Bone marrow (tissue), 2 donors: ENCODE measurements at regions not wholly inside any gene's neighbourhood (a gene's known extent, or its start where the extent isn't known, plus 50 kb on each side); places are given as distances from the start of the nearest gene placed in this dataset.
A peak's percentile ranks its signal among the peaks of the same experiment; 100 is the strongest.
"Not testable (repeated sequence)": the region's sequence is repeated elsewhere in the genome, so short reads cannot be mapped to it uniquely, and the experiment has no call there.

ENCODE experiments used
- DNase-seq, 2 donors: peaks; one replicate each; lab custom pipeline; 2025; lab: John Stamatoyannopoulos, UW

DNA sequence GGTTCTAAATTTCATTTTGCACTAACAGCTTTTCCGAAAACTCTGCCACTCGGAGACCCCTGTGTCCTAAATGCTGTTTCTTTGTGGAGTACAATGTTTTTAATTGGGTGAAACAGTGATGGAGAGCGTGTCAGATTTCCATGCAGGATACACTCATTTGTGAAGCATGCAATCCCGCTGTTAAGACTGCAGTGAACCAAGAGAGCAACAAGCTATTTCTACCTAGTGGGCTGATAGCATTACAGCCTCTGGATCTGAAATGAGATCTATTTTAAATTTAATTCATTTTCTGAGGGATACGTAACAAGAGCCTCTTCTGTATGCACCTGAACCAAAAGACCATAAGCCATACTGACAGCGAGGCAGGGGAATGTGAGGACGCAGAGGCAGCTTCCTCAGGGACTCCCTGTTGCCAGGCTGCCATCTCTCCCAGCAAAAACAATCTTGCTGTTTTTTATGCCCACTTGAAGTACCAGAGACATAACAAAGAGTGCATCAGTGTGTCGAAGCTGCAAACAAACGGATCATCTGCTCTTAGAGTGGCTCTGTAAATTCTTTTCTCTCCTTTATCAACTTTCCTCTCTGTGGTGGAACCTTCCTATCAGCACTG, 199.9 kb upstream of the COX10 start:
- DNase-seq: no peak

DNA sequence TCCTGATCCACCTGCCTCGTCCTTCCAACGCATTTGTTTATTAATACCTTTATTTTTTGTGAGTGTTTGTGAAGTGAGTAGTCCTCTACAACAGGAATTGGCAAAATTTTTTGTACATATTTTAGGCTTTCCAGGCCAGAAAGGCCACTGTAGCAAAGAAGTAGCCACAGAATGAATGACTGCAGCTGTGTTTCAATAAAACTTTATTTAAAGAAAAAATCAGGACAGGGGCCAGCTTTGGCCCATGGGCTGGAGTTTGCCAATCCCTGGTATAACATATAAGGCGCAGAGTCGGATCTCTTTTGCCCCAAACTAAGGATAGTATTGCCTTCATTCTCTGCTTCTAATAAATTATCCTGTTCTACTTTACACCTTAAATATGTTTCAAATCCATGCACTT, 198.0 kb upstream of the COX10 start:
- DNase-seq: no peak

DNA sequence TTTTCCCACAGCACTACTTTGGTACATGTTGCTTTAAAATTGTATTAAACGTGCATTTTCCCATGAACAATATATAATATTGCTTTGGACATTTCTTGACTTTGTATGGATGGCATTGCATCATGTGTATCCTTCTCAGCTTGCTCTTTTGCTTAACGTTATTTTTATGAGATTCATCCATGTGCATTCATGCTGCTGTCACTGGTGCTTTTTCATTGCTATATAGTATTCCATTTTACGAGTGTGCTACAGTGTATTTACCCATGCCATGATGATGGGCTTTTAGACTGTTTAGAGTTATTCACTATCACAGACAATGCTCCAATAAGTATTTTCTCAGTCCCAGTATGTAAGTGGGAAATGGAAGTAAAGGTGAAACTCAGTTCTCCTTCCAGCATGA, 195.2 kb upstream of the COX10 start:
- no peak for DNase-seq

DNA sequence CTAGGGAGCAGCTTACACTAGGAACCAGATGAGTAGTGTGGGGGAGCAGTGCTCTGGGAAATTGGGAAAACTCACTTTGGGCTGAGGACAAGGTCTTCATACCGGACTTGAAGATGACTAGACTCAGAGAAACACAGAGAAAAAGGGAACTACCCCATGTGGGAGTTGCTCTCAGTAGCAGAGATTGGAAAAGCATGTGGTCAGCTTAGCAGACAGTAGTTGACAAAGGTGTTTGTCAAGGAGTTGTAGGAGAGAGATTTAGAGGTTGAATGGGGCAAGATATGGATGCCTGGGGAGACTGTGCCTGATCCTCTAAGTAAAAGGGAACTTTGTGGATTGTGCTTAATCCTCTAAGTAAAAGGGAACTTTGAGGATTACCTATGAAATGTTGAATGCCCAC, 194.5 kb upstream of the COX10 start:
- no peak for DNase-seq

DNA sequence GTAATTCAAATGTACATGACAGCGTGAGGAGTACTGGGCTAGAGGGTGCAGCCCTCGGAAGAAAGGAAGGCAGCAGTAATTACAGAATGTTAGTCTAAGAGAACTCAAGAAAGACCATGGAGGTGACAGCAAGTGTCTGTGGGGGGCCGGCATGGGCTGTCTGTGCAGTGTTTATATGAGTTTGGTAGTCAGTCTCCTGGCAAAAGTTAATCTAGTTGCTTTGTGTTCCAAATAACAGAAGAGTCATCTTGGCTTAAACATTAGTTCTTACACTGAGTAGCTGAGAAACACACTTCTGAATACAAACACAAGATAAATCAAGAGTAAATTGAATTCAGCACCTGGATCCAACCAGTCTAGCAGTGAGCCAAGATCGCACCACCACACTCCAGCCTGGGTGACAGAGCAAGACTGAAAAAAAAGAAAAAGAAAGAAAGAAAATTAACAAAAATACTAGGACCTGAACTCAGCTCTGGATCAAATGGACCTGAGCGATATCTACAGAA, 189.3 kb upstream of the COX10 start:
- no peak for DNase-seq

DNA sequence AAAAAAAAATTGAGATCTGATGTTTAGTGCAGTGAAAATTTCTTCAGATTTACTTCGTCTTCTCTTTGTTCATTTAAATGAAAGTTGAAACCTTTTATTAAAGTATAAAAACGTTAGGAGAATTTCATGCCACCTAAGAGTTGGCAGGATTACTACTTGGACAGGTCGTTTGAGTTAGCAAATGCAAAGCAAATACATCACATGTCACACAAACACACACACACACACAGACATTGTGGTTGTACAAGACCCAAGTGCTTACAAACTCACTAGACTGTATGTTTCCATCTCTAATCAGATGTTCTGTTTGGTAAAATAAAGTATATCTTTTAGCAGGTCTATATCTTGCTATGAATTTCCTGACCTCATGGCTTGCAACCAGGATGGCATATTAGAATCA, 185.6 kb upstream of the COX10 start:
- no peak for DNase-seq

DNA sequence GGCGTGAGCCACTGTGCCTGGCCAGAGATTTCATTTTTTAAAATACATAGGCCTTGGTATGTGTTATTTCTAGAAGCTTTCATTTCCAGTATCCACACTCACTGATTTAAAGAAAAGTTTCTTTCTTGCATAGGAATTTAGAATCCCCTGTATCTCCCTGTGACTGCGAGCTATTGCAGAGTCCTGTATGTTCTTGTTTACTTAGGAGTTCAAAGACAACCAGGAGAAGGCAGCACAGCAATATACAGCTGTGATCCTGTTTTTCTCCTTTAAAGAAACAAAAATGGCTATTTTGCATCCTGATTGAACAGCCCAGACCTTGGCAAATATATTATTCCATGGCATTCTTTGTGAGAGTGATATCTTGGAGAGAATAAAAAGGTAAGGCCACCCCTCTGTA, 185.0 kb upstream of the COX10 start:
- no peak for DNase-seq

DNA sequence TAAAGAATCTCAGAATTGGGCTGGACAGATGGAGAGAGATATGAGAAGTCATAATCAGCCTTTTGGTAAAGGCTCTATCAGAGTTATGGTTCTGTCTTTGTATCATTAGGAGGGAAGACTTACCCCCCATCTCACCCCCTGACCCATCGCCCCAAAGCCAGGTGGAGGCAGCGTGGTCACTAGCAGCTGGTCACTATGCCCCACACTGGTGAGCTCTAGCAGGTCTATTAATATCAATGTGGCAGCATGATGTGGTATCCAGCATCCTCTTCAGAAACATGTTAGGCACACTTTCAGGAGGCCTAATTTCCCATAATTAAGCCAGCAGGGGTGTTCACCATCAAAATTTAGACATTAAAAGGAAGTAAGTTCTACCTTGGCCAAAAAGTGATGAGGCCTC, 183.8 kb upstream of the COX10 start:
- DNase-seq: no peak

DNA sequence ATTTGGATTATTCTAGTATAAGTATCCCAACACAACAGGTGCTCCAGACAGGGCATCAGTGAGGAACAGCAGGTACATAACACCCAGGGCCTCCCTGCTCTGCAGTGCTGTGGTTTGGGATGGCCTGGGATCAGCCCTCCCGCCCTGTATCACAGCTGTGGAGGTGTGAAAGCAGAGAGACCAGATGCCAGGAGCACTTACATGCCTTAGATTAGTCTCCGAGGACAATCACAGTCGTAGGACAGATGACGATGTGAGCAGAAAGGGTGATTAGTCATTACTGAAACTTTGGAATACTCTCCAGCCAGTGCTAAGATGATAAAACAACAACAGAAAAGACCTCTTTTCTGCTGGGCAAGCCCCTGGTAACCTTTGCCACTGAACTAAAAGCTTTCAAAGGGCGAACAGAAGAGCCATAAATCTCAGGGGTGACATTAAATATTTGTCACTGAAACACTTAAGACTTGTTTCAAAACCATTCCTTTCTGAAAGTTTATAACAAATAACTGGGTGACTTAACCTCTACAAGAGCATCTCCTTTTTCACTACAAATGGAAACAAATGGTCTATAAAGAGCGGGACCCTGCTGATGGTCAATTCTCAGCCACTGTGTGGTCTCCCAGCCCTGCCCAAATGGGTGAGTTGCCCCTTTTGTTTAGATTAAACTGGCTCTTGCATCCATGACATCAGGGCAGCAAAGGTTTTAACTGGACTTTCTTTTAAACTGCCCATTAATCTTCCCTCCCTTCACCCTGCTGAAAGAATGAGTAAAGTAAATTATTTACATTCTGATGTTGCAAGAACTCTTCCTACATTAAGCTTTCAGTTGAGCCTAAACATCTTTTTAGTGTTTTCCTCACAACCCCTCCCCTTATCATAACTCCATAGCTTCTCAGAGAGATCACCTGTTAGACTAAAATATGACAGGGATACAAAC, 183.1 kb upstream of the COX10 start:
- no peak for DNase-seq

DNA sequence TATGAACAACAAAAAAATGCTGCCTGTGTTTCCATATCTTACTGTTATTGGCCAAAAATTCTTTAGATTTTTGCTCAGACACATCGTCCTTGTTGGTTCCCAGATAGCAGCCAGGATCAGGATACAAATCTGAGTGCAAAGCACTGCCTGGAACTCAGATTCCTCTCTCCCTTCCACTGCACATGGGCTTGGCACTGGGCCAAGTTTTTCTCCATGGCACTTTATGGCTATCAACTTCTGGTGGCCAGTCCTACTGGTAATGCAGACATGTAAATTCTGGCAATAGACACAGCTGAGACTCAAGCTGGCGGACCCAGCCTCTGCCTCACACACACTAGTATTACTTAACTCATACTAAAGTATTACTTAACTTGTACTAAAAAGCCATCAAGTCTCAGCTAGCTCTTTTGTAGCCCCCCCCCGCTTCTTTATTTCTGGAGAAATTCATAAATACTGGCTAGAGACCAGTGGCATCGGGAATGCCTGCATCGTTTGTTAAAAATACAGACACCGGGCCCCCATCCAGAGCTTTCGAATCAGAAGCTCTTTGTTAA, 181.2 kb upstream of the COX10 start:
- no peak for DNase-seq

DNA sequence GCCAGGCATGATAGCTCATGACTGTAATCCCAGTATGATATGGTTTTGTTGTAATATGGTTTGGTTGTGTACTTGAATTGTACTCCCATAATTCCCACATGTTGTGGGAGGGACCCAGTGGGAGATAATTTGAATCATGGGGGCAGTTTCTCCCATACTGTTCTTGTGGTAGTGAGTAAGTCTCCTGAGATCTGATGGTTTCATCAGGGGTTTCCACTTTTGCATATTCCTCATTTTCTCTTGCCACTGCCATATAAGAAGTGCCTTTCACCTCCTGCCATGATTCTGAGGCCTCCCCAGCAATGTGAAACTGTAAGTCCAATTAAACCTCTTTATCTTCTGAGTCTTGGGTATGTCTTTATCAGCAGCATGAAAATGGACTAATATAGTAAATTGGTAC, 160.3 kb upstream of the COX10 start:
- not testable (repeated sequence) for DNase-seq

DNA sequence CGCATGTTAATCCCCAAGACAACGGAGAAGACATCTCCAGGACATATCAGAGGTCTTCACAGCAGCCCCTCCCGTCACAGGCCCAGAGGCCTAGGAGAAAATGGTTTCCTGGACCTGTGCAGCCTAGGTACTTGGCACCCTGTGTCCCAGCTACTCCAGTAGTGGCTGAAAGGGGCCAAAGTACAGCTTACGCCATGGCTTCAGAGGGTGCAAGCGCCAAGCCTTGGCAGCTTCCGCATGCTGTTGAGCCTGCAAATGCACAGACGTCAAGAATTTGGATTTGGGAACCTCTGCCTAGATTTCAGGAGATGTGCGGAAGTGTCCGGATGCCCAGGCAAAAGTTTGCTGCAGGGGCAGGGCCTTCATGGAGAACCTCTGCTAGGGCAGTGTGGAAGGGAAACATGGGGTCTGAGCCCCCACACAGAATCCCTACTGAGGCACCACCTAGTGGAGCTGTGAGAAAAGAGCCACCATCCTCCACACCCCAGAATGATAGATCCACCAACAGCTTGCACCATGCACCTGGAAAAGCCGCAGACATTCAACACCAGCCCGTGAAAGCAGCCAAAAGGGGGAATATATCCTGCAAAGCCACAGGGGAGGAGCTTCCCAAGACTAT, 159.3 kb upstream of the COX10 start:
- DNase-seq: no peak

DNA sequence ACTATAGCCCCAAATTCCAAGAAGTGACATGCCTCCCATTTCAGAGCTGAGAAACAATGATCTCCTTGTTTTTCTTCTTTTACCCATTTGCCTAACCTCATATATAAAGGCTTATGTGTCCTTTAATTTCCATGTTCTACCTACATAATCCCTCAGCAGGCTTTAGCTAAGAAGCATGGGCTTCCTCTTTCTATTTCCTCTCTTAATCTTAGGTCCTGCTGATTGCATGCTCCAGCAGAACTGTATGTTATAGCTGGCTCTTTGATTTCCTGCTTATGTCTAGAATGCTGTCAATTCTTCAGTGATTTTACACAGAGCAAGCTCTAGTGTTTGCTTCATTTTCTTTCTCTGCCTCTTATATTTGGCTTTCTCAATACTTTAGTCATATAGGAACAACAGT, 151.7 kb upstream of the COX10 start:
- peak in 1 of 2 donors; percentile 25 for DNase-seq

DNA sequence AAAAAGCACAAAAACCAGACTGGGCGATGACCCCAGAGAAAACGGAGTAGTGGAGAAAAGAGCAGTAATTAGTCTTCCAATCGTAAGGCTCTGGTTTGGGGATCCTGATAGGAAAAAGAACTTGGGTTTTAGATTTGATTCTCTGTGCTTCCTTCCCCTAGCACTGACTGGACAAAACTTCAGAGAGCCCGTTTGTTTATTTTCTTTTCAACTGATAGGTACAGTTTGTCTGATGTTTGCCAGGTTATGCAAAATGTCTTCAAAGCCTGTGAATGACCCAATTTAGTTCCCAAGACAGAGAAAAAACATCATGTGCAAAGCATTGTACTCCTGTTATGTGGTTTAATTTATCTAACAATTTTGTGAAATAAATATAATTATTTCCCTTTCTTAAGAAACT, 151.1 kb upstream of the COX10 start:
- no peak for DNase-seq

DNA sequence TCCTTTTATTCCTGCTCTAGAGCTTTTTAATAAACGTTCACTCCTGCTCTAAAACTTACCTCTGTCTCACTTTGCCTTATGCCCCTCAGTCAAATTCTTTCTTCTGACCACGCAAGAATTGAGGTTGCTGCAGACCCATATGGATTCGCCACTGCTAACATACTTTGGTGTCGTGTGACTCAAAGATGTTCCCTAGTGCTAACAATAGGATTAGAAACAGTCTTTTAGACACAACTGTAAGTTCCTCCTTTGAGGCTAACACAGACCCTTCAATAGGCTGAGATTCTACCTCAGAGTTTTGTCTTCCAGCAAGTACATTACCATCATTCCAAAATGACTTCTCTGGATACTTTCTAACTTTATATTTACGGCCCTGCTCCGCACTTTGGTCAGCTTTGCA, 149.5 kb upstream of the COX10 start:
- no peak for DNase-seq

DNA sequence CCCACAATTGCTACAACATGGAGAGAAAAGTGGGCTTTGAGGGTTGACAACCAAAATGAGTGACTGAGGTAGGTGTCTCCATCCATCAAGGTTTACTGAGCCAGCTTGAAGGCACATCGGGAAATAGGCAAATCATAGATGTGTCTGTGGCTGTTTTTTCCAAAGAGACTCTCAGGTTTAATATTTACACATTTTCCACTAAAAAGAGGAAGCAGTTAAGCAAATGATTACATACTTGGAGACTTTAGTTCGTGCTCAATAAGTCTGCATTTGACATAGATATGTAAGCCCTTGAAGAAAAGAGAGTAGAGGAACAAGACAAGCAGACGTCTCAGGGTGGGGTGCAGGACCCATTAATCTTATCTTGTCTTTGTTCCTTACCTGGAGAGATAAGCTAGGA, 148.9 kb upstream of the COX10 start:
- DNase-seq: no peak

DNA sequence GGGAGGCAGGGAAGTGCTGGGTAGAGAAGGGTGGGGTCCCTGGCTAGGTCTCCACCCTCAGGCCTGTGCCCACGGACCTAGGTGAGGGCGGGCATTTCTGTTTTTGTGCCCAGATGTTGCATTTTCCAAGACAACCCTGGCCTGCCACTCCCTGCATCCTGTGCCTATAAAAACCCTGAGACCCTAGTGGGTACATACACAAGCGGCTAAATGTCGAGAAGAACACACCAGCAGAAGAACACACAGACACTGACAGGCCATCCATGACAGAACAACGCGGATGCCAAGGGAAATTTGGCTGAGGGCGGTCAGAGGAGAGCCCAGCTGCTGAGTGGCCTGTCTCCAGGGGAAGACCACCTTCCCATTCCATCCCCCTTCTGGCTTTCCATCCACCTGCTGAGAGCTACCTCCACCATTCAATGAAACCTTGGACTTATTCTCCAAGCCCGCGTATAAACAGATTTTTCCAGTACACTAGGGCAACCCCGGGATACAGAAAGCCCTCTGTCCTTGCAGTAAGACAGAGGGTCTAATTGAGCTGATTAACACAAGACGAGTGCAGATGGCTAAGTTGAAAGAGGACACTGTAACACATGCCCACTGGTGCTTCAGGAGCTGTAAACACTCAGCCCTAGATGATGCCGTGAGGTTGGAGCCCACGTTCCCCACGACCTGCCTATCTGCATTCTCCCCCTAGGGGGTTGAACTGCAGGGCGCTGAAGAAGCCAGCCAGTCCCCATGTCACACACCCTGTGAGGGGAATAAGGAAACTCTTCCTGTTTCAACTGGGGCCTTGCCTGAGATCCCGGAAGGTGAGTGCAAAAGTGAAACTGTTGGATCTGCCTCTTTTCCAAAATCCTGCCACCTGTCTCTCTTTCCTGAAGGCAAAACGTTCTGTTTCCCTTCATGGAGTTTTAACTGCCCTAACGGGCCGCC, 147.2 kb upstream of the COX10 start:
- no peak for DNase-seq

DNA sequence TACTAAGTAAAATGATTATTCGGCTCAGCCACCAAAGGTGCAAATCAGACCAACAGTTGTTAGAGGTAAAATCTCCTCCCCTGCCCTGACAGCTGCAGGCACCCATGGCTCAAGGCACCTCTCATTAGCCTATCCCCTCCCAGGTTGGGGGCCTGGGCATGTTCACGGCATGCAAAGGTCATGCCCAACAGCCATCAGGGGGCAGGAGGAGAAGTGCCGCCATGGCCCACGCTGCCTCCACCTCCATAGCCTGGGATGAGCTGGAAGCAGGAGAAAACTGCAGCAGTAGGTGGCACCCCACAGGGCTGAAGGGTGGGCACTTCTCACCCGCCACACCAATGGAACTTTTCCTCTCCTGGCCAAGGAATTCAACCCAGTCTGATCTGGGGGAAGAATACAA, 146.4 kb upstream of the COX10 start:
- DNase-seq: no peak

DNA sequence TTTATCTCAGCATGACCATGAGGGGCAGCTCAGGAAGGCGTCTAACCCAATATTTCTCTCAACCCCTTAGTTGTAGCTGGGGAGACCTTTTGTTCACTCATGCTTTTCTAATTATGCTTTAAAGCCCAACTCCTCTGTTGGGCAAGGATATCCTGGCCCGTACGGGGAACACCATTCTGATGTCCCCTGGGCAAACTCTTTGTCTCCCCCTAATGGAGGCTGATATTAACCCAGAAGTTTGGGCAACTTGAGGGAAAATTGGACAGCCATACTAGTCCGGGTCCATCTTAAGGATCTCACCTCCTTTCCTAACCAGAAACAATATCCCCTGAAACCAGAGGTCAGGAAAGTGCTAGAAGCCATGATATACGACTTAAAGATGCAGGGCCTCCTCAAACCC, 143.7 kb upstream of the COX10 start:
- no peak for DNase-seq

DNA sequence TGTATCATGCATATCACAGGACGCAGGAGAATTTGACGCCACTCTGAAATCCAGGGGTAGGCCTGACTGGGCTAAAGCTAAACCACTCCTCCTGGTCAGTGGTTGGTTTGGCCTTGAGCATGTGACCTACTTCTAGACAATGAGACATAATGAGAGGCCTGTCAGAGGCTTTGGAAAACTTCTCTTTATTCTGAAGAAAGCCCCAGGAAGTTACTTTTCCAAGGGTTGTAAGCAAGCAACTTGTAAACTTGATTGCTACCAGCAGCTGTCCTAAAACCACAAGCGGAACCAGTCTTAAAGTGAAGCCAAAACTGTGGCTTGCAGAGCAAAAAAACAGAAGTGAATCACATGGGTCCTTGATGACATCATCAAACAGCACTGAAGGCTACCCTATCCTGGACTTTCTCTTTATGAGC, 138.2 kb upstream of the COX10 start:
- peak; percentile 1 to 65 for DNase-seq

DNA sequence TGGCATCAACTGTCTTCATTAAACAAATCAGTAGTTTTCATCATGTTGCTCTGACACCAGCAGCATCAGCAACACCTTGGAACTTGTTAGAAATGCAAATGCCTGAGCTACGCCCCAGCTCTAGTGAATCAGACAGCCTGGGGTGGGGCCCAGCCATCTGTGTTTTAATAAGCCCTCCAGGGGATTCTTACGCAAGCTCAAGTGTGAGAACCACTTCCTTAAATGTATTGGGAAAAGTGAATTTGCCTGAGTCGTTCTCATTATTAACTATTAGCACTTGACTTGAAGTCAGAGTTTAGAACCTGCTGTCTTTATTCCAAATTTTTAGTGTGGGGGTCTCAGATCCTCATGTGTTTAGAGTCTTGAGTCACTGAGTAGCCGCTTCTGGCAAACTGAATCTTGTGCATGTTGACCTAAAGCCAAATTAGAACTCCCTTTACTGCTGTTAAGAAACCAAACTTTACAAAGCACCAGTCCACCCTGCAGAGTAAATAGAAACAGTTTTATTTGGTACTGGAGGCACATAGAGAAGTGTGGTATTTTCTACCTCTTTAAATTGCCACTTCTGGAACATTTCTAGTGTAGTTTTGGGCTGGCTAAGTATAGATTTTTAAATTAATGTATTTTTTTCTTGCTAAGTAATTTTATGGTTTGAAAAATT, 137.4 kb upstream of the COX10 start:
- peak in 1 of 2 donors; percentile 14 for DNase-seq
